ENCODE measurements at regions not wholly inside any gene's neighbourhood (a gene's known extent, or its start where the extent isn't known, plus 50 kb on each side); places are given as distances from the start of the nearest gene placed in this dataset.

DNA sequence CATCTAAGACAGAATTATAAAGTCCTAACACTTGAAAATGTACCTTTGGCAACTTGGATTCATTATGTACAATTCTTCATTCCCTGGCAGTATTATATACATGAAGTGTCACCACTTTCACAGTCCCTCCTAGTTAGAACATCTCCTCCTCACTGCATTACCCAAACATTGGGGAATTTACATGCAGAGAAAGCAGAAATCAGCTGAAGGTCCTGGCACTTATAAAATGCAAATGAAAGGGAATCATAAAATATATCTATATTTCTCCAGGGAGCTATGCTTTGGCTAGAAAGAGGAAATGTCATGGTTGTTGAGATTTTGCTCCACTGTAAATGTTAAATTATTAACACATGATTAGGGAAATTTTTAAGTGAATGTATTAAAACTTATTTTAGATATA is 835.6 kb upstream of the SLIT2 start:
- no peaks in the 10 kb centered on the region for H3K27me3 ChIP-seq (replicated peaks in 1 of 2; ENCODE audit: control insufficient read depth in 2 of 2, insufficient read depth in 2 of 2, low read length in 1 of 2)
- intact Hi-C loops (cut with micrococcal nuclease; ENCODE audit: unreplicated experiment): no loop called here
- H3K27ac ChIP-seq (ENCODE audit: control insufficient read depth, insufficient read depth): no peak overlapping the region
- no peaks in the 10 kb centered on the region for H3K9me3 ChIP-seq (replicated peaks; ENCODE audit: control insufficient read depth, insufficient read depth, low read length)
- H3K4me3 ChIP-seq: no peak overlapping the region
- ATAC-seq (no peak), FAIRE-seq (no peak), DNase-seq (ENCODE audit: low read depth, low spot score) (no peak)
- no peak overlapping the region for H3K4me2 ChIP-seq (ENCODE audit: control insufficient read depth, insufficient read depth)
- no peaks in the 10 kb centered on the region for H3K36me3 ChIP-seq (ENCODE audit: control insufficient read depth in 2 of 2, insufficient read depth in 2 of 2, low read length in 1 of 2)
- no peaks in the 10 kb centered on the region for H3K79me2 ChIP-seq (ENCODE audit: control insufficient read depth, insufficient read depth, low read length)
- no TSS peak for BruUV-seq (replicated peaks)
- H2AFZ ChIP-seq (ENCODE audit: control insufficient read depth, low read depth, low read length): no peak overlapping the region
- ChIA-PET RAD21 (ENCODE audit: unreplicated experiment) (no interaction called here), CTCF (no interaction called here), POLR2A (no interaction called here), SMC1A (ENCODE audit: uncharacterized antibody, unreplicated experiment) (no interaction called here)
- no peak overlapping the region for H3K9ac ChIP-seq (ENCODE audit: control insufficient read depth, insufficient read depth, low read length)
- H4K20me1 ChIP-seq (ENCODE audit: control insufficient read depth, insufficient read depth): no peaks in the 10 kb centered on the region
- TF ChIP-seq MYC (IDR thresholded peaks at IDR 0.05; ENCODE audit: insufficient read depth, insufficient read length, insufficient replicate concordance, low read length, severe bottlenecking) (no peak), POLR2AphosphoS2 (IDR thresholded peaks at IDR 0.05; ENCODE audit: low read depth, low read length) (no peak), NFYB (IDR thresholded peaks at IDR 0.05; ENCODE audit: insufficient read depth, low read depth, low read length) (no peak)
- H3K4me1 ChIP-seq (ENCODE audit: control insufficient read depth, insufficient read depth, low read length): no peaks in the 10 kb centered on the region
- in situ Hi-C loops (cut with MboI): no loop called here

DNA sequence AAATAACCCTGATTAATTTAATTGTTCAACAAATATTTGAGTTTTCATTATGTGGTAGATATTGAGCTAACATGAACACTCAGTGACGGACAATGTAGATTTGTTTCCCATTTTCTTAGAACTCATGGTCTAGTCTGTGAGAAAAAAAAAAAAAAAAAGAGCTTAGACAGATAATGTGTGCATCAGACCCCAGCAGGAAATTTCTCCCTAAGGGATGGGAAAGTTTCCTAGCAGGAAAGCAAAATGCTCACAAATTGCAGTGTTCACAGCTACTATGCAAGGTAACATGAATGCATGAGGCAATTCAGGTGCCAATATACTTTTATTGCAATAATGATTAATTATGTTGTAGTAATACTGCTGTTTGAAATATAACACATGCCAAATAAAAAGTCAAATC is 843.2 kb upstream of the SLIT2 start:
- DNase-seq (ENCODE audit: low read depth, low spot score): no peak
- H3K9me3 ChIP-seq (replicated peaks; ENCODE audit: control insufficient read depth, insufficient read depth, low read length): no peaks in the 10 kb centered on the region
- H3K4me3 ChIP-seq: no peak overlapping the region
- H2AFZ ChIP-seq (ENCODE audit: control insufficient read depth, low read depth, low read length): no peak overlapping the region
- H3K36me3 ChIP-seq (ENCODE audit: control insufficient read depth in 2 of 2, insufficient read depth in 2 of 2, low read length in 1 of 2): no peaks in the 10 kb centered on the region
- intact Hi-C loops (cut with micrococcal nuclease; ENCODE audit: unreplicated experiment) (no loop called here), in situ Hi-C loops (cut with MboI) (no loop called here)
- no peak for ATAC-seq
- H3K27me3 ChIP-seq (replicated peaks in 1 of 2; ENCODE audit: control insufficient read depth in 2 of 2, insufficient read depth in 2 of 2, low read length in 1 of 2): no peaks in the 10 kb centered on the region
- H3K79me2 ChIP-seq (ENCODE audit: control insufficient read depth, insufficient read depth, low read length): no peaks in the 10 kb centered on the region
- RAD21 ChIA-PET (ENCODE audit: unreplicated experiment): no interaction called here
- WGBS (ENCODE audit: insufficient coverage, insufficient replicate concordance, low lambda C conversion rate, missing lambda C conversion rate): 0% methylated on average over 1 of the region's 1 CpG
- H4K20me1 ChIP-seq (ENCODE audit: control insufficient read depth, insufficient read depth): no peaks in the 10 kb centered on the region
- no TSS peak for BruUV-seq (replicated peaks)
- POLR2A ChIA-PET: no interaction called here
- H3K4me2 ChIP-seq (ENCODE audit: control insufficient read depth, insufficient read depth): no peak overlapping the region
- CTCF ChIA-PET: no interaction called here
- SMC1A ChIA-PET (ENCODE audit: uncharacterized antibody, unreplicated experiment): no interaction called here
- H3K9ac ChIP-seq (ENCODE audit: control insufficient read depth, insufficient read depth, low read length): no peak overlapping the region
- H3K4me1 ChIP-seq (ENCODE audit: control insufficient read depth, insufficient read depth, low read length): no peaks in the 10 kb centered on the region
- H3K27ac ChIP-seq (ENCODE audit: control insufficient read depth, insufficient read depth): no peak overlapping the region
- FAIRE-seq: no peak
- no peak for TF ChIP-seq JUND (IDR thresholded peaks at IDR 0.05; ENCODE audit: low read depth, low read length)
- no peak for TF ChIP-seq SMARCA5 (IDR thresholded peaks at IDR 0.05)
- TF ChIP-seq, protein P1, sequence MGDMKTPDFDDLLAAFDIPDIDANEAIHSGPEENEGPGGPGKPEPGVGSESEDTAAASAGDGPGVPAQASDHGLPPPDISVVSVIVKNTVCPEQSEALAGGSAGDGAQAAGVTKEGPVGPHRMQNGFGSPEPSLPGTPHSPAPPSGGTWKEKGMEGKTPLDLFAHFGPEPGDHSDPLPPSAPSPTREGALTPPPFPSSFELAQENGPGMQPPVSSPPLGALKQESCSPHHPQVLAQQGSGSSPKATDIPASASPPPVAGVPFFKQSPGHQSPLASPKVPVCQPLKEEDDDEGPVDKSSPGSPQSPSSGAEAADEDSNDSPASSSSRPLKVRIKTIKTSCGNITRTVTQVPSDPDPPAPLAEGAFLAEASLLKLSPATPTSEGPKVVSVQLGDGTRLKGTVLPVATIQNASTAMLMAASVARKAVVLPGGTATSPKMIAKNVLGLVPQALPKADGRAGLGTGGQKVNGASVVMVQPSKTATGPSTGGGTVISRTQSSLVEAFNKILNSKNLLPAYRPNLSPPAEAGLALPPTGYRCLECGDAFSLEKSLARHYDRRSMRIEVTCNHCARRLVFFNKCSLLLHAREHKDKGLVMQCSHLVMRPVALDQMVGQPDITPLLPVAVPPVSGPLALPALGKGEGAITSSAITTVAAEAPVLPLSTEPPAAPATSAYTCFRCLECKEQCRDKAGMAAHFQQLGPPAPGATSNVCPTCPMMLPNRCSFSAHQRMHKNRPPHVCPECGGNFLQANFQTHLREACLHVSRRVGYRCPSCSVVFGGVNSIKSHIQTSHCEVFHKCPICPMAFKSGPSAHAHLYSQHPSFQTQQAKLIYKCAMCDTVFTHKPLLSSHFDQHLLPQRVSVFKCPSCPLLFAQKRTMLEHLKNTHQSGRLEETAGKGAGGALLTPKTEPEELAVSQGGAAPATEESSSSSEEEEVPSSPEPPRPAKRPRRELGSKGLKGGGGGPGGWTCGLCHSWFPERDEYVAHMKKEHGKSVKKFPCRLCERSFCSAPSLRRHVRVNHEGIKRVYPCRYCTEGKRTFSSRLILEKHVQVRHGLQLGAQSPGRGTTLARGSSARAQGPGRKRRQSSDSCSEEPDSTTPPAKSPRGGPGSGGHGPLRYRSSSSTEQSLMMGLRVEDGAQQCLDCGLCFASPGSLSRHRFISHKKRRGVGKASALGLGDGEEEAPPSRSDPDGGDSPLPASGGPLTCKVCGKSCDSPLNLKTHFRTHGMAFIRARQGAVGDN (IDR thresholded peaks at IDR 0.05): no peak
- TF ChIP-seq ZBTB4 (CRISPR knock-in tag; IDR thresholded peaks at IDR 0.05): no peak
- no peak for TF ChIP-seq PKNOX1 (IDR thresholded peaks at IDR 0.05)
- no peak for TF ChIP-seq CHD1 (IDR thresholded peaks at IDR 0.05; ENCODE audit: low read depth, low read length)
- TF ChIP-seq SIN3A (IDR thresholded peaks at IDR 0.05; ENCODE audit: low read depth, low read length): no peak

Measured in GM12878 (cell line).